SH-SY5Y (cell line): ENCODE measurements at regions not wholly inside any gene's neighbourhood (a gene's known extent, or its start where the extent isn't known, plus 50 kb on each side); places are given as distances from the start of the nearest gene placed in this dataset.

ENCODE experiments used
- GATA2 ChIP-seq: IDR thresholded peaks from 2 replicates; pipeline ENCODE4 v1.6.1; 2011; ENCODE audit warnings: mild to moderate bottlenecking, low read depth, low read length
- GATA3 ChIP-seq: IDR thresholded peaks from 2 replicates; pipeline ENCODE4 v1.6.1; 2011; ENCODE audit warnings: low read depth, mild to moderate bottlenecking, low read length, moderate library complexity

DNA sequence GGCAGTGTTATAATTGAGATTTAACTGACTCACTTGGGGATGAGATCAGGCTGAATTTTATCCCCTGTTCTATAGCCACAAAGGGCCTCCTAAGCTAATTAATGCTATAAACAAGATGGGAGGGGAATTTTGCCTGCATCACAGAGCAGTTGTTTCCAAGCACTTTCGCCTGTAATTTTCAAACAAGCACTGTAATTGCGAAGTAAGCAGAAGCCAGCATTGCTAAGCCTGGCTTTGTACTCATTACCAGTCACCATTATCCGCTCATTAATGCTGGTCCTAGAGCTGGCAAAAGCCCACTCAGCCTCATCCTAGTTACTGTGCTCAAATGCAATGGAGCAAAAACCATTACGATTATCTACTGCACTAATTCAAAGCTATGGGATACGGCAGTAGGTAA is 356.6 kb upstream of the UBE2E2 start:
- TF ChIP-seq GATA3, result no peak
- TF ChIP-seq GATA2, result no peak

- TF ChIP-seq GATA2 (no peak), GATA3 (no peak)
Measured at GRCh38 chr3:22856811-22857210, 346.3 kb upstream of the UBE2E2 start.

DNA sequence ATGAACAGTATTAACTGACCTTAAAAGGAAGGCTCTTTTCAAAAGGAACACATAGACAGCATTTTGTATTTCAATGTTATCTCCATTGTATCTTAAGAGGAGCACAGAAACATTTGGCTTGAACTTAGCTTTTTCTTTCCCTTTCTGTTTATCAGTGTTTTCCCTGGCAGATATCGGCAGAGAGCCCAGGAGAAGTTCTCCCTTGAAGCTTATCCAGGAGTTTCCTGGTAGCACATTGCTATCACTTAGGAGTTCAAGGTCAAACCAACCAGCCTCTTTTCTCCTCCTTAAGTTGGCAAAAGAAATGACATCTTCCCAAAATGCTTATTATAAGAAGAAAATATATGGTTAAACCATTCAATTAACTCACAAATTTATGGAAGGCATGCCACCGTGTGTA is 344.6 kb upstream of the UBE2E2 start:
- TF ChIP-seq GATA2 (no peak), GATA3 (no peak)

DNA sequence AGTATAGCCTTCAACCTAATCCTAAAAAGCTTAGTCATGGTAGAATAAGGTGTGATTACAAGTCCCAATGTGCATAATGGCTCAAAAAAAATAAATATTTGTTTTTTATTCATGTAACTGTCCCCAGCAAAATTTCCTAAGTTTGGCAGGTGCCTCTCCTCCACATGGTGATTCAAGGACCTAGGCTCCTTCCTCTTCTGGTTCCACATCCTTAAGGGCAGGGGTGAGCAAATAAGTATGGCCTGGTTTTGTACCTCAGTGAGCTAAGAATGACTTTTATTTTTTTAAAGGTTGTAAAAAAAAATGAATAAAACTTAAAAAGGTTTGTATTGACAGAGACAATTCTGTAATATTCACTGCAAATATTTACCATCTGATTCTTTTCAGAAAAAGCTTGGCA is 343.5 kb upstream of the UBE2E2 start:
- TF ChIP-seq GATA2 (no peak), GATA3 (no peak)

DNA sequence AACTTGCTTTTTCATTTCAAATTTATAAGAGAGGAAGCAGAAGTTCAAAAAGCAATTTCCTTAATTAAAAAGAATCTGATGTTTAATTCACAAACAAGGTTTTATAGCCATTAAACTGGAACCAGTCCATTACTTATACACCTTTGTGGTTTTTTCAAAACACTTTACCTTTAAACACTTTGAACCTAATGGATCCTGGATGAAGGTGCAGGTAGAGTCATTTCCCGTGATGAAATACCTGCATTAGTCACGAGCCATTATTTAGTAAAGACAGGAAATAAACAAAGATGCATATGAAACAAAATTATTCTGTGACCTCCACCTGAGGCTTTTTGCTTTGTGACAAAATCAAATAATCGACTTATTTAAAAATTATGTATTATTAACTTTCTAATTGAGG is 341.7 kb upstream of the UBE2E2 start:
- no peak for TF ChIP-seq GATA2

GRCh38 chr3:22862111-22862510 is 341.0 kb upstream of the UBE2E2 start:
- no peak for TF ChIP-seq GATA3
- no peak for TF ChIP-seq GATA2

GRCh38 chr3:22885039-22885438 is 318.1 kb upstream of the UBE2E2 start:
- no peak for TF ChIP-seq GATA2
- TF ChIP-seq GATA3, result no peak

DNA sequence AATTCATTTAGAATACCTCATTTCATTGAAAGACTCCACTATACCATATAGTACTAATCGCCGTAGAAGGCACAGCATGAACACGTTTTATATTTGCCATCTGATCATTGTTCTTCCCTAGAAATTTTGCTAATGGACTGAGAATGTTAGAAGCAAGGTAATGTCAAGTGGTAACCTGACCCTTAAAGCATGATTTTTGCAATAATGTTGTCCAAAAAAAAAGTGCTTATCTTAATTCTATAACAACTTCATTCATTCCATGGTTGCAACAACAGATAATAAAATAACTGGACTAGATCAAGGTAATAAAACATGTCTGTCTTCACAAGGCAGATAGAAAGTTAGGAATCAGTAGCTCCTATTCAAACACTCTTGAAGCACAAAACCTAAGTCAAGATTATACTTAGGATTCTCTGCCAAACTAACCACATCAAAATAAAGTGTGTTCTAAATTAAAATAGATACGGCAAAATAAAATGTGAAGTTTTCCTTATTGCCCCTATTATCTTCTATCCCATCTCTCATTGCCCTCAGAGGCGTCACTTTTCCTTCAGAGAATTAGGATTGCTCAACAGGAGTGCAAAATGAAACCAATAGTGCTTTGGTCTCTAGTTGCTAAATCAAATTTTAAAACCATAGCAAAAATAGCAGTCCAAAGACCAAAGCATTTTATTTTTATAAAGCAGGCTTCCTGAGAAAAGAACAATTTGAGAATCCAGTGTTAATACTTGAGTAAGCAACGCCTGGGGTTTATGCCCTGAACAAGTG is 317.4 kb upstream of the UBE2E2 start:
- TF ChIP-seq GATA2 (no peak), GATA3 (no peak)

DNA sequence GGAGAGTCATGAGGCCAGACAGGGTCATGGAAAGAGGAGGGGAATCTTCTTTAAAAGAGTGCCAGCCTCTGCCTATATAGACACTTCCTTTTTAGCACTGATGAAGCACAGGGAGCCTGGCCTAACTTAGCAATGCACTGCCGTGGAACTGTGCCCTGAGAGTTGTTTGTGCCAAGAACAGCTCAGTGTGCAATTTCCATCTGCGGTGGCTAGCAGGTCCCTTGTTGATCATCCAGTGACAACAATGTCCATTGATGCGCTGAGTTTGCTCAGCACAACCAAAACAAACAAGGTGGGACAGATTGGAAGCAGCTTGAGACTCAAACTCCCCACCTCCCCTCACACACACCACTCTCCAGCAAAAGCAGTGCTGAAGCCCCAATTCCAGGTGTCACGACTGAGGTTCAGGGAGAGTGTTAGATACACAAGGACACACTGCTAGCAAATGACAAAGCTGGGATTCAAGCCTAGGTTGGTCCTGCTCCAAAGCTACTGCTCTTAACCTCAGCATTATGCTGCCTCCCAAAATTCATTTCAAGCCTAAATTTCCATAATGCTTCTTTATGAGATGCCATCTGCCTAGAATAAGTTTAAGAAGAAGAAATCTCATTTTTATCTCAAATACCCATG is 316.6 kb upstream of the UBE2E2 start:
- no peak for TF ChIP-seq GATA2

GRCh38 chr3:22887664-22888291 is 315.3 kb upstream of the UBE2E2 start:
- no peak for TF ChIP-seq GATA3
- no peak for TF ChIP-seq GATA2

DNA sequence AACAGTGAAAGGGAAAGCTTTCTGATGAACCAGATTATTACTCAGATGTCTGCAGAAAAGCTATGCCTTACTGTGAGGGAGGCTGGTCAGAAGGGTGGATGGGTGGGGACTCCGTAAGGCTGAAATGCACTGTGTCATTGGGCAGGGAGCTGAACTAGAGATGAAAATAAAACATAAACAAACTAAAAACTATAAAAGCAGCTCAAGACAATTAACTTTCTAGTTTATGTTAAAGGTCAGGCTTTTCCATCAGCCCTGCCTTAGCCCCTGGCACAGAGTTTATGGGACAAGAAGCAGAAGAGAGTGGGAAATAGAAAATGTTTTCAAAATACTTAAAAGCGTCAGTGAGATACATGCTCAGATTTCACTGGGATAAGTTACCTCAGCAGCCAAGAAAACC is 310.0 kb upstream of the UBE2E2 start:
- TF ChIP-seq GATA2 (no peak), GATA3 (no peak)

- no peak for TF ChIP-seq GATA3
- no peak for TF ChIP-seq GATA2
Measured at GRCh38 chr3:22893644-22894325, 309.3 kb upstream of the UBE2E2 start.

DNA sequence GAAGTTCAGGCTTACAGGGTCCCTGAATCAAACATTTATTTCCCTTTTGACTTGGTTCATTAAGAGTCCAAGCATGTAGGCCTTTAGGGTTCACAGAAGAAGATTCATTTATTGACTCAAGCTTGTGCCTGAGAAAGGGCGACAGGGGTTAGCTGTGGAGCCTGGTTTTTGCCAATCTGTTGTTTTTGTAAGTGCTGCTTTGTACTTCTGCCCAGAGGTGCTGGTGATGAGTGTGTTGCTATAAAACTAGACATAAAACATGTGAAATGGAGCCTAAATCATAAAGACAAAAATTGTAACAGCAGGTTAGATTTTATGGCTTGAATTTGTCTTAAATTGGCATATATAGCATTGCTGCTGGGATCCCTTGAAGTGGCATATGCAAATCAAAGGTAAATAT is 308.3 kb upstream of the UBE2E2 start:
- TF ChIP-seq GATA3, result no peak
- no peak for TF ChIP-seq GATA2

- no peak for TF ChIP-seq GATA3
- TF ChIP-seq GATA2, result no peak
Measured at GRCh38 chr3:22895671-22896070, 307.5 kb upstream of the UBE2E2 start.
